Brain microvascular endothelial cell (primary cell): ENCODE measurements at regions not wholly inside any gene's neighbourhood (a gene's known extent, or its start where the extent isn't known, plus 50 kb on each side); places are given as distances from the start of the nearest gene placed in this dataset.

Source experiments
- DNase-seq: peaks from one replicate; pipeline ENCODE4 v3.0.0-alpha.2; 2020
- H3K27ac ChIP-seq: fragments of 250-450 bp; sonication (Bioruptor Pico); 2 replicates; pipeline ENCODE4 v1.5.1; 2020; ENCODE audit warnings: mild to moderate bottlenecking, moderate library complexity
- H3K27me3 ChIP-seq: fragments of 250-450 bp; sonication (Bioruptor Pico); replicated peaks from 2 replicates; pipeline ENCODE4 v1.5.1; 2020; ENCODE audit warnings: mild to moderate bottlenecking
- H3K36me3 ChIP-seq: fragments of 250-450 bp; sonication (Bioruptor Pico); replicated peaks from 2 replicates; pipeline ENCODE4 v1.5.1; 2020; ENCODE audit warnings: mild to moderate bottlenecking
- H3K4me3 ChIP-seq: 2 replicates; pipeline ENCODE4 v1.5.1; 2011; ENCODE audit warnings: low read depth, mild to moderate bottlenecking, control low read depth, low read length, moderate library complexity
- in situ Hi-C: cut with HindIII; loops from 2 replicates; pipeline ENCODE4 v1.10.0; 2017; ENCODE audit warnings: low sequenced_read_pairs, low pct_ligation_motif_present
- TF ChIP-seq, protein P1 (sequence below): IDR thresholded peaks from 2 replicates; pipeline ENCODE4 v1.5.1; 2011; ENCODE audit warnings: low read depth, mild to moderate bottlenecking, moderate library complexity, low read length, control low read depth, inconsistent platforms; ENCODE audit errors: missing control alignments

GRCh38 chr4:178296669-178297068 is 854.4 kb upstream of the AGA start:
- DNase-seq: no peak
- no peaks in the 10 kb centered on the region for H3K36me3 ChIP-seq
- no peaks in the 10 kb centered on the region for H3K27me3 ChIP-seq
- H3K27ac ChIP-seq: no peak overlapping the region
- no peak overlapping the region for H3K4me3 ChIP-seq
- in situ Hi-C loops: no loop called here
- TF ChIP-seq, protein P1, sequence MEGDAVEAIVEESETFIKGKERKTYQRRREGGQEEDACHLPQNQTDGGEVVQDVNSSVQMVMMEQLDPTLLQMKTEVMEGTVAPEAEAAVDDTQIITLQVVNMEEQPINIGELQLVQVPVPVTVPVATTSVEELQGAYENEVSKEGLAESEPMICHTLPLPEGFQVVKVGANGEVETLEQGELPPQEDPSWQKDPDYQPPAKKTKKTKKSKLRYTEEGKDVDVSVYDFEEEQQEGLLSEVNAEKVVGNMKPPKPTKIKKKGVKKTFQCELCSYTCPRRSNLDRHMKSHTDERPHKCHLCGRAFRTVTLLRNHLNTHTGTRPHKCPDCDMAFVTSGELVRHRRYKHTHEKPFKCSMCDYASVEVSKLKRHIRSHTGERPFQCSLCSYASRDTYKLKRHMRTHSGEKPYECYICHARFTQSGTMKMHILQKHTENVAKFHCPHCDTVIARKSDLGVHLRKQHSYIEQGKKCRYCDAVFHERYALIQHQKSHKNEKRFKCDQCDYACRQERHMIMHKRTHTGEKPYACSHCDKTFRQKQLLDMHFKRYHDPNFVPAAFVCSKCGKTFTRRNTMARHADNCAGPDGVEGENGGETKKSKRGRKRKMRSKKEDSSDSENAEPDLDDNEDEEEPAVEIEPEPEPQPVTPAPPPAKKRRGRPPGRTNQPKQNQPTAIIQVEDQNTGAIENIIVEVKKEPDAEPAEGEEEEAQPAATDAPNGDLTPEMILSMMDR: no peak

DNA sequence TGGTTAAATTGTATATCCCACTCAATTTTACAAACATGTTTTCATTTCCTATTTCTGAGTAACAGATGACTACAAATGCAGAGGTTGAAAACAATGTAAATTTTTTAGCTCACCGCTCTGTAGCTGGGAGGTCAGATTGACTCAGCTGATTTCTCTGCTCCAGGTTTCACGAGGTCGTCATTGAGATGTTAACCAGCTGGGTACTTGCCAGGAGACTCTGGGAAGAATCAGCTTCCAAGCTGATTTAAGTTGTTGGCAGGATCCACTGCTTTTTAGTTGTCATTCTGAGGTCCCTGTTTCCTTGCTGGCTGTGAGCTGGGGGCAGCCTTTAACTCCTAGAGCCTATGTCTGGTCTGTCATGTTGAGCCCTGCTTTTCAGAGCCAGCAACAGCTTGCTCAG is 864.3 kb upstream of the AGA start:
- Histone ChIP-seq H3K27ac (no peak overlapping the region), H3K36me3 (no peaks in the 10 kb centered on the region), H3K4me3 (no peak overlapping the region), H3K27me3 (no peaks in the 10 kb centered on the region)
- in situ Hi-C loops: no loop called here
- TF ChIP-seq, protein P1: no peak
- DNase-seq: no peak

- no peak for DNase-seq
- Histone ChIP-seq H3K27ac (no peak overlapping the region), H3K36me3 (no peaks in the 10 kb centered on the region), H3K27me3 (no peaks in the 10 kb centered on the region), H3K4me3 (no peak overlapping the region)
- in situ Hi-C loops: no loop called here
- TF ChIP-seq, protein P1: no peak
Measured at GRCh38 chr4:178309890-178310289, 867.7 kb upstream of the AGA start.

DNA sequence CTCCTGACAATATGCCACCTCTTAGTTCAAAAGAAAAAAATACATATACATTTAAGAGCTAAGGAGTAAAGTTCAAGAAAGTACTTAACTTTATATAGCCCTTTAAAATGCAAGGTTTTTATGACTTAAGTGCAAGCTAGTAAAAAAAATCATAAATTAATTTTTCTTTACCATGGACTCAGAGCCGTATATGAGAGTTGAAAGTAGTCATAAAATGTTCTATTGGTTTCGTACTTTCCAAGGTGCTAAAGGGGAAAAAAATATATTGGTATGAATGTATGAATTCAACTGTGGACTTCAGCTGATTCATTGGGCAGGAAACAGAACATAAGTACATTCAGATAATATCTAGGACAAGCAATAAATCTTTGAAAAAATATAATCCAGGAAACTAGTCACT is 869.8 kb upstream of the AGA start:
- H3K36me3 ChIP-seq: no peaks in the 10 kb centered on the region
- in situ Hi-C loops: no loop called here
- H3K27ac ChIP-seq: no peak overlapping the region
- TF ChIP-seq, protein P1: no peak
- no peak for DNase-seq
- no peaks in the 10 kb centered on the region for H3K27me3 ChIP-seq
- no peak overlapping the region for H3K4me3 ChIP-seq

DNA sequence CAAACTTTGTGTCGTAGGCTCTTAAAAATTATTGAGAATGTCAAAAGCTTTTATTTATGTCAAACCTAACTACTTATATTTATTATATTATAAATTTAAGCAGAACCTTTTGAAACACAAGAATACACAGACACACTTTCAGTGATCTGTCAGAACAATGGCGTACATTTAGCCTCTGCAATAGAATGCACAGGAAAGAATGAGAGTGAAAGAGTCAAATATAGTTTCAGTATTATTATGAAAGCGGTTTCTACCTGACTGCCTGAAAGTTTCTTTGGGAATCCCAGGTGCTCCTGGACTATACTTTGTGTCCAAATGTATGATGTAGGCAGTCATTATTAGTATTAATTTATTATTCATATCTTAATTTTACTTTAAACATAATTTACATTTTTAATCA is 872.0 kb upstream of the AGA start:
- no peak overlapping the region for H3K4me3 ChIP-seq
- DNase-seq: no peak
- TF ChIP-seq, protein P1: no peak
- no peaks in the 10 kb centered on the region for H3K27me3 ChIP-seq
- in situ Hi-C loops: no loop called here
- H3K36me3 ChIP-seq: no peaks in the 10 kb centered on the region
- H3K27ac ChIP-seq: no peak overlapping the region

- Histone ChIP-seq H3K36me3 (no peaks in the 10 kb centered on the region), H3K4me3 (no peak overlapping the region), H3K27me3 (no peaks in the 10 kb centered on the region), H3K27ac (no peak overlapping the region)
- TF ChIP-seq, protein P1: no peak
- in situ Hi-C loops: no loop called here
- no peak for DNase-seq
Measured at GRCh38 chr4:178316211-178316610, 874.0 kb upstream of the AGA start.
